HS-27A (cell line): ENCODE measurements at regions not wholly inside any gene's neighbourhood (a gene's known extent, or its start where the extent isn't known, plus 50 kb on each side); places are given as distances from the start of the nearest gene placed in this dataset.
A peak's percentile ranks its signal among the peaks of the same experiment; 100 is the strongest.

Experiments used
- DNase-seq: peaks from one replicate; pipeline ENCODE4 v3.0.0-alpha.2; 2012; ENCODE audit warnings: low read depth, missing footprints

- no peak for DNase-seq
These were observed 129.3 kb upstream of the TPM1 start for GRCh38 chr15:62913246-62913645.

- no peak for DNase-seq
These were observed 128.0 kb upstream of the TPM1 start for GRCh38 chr15:62914461-62915079.

- no peak for DNase-seq
These were observed 121.7 kb upstream of the TPM1 start for GRCh38 chr15:62920682-62921502.

GRCh38 chr15:62922514-62922913, 120.0 kb upstream of the TPM1 start:
- DNase-seq, result no peak

- DNase-seq, result no peak
These were observed 116.7 kb upstream of the TPM1 start for GRCh38 chr15:62925875-62926274.

GRCh38 chr15:62927196-62927595, 115.4 kb upstream of the TPM1 start:
- DNase-seq, result no peak

- DNase-seq, result no peak
These were observed 114.7 kb upstream of the TPM1 start for GRCh38 chr15:62927836-62928235.

GRCh38 chr15:62928242-62928999, 114.1 kb upstream of the TPM1 start:
- DNase-seq, result peak; percentile 92

- DNase-seq, result no peak
These were observed 113.6 kb upstream of the TPM1 start for GRCh38 chr15:62929000-62929357.

GRCh38 chr15:62931650-62932049, 110.9 kb upstream of the TPM1 start:
- DNase-seq, result no peak

- DNase-seq, result no peak
These were observed 110.1 kb upstream of the TPM1 start for GRCh38 chr15:62932436-62932835.

GRCh38 chr15:62933386-62933785, 109.2 kb upstream of the TPM1 start:
- no peak for DNase-seq

GRCh38 chr15:62934236-62934971, 108.1 kb upstream of the TPM1 start:
- no peak for DNase-seq

- DNase-seq, result no peak
These were observed 107.1 kb upstream of the TPM1 start for GRCh38 chr15:62935300-62936081.

- no peak for DNase-seq
These were observed 103.7 kb upstream of the TPM1 start for GRCh38 chr15:62938825-62939224.

- DNase-seq, result no peak
These were observed 102.3 kb upstream of the TPM1 start for GRCh38 chr15:62940093-62940754.

- peak; percentile 85 for DNase-seq
These were observed 101.7 kb upstream of the TPM1 start for GRCh38 chr15:62940755-62941361.

GRCh38 chr15:62941699-62942098, 100.8 kb upstream of the TPM1 start:
- DNase-seq, result no peak

GRCh38 chr15:62942428-62942827, 100.1 kb upstream of the TPM1 start:
- no peak for DNase-seq

- no peak for DNase-seq
These were observed 97.5 kb upstream of the TPM1 start for GRCh38 chr15:62945063-62945462.

GRCh38 chr15:62945760-62946159, 96.8 kb upstream of the TPM1 start:
- DNase-seq, result no peak
